Stomach smooth muscle (tissue), 2 donors: ENCODE measurements at regions not wholly inside any gene's neighbourhood (a gene's known extent, or its start where the extent isn't known, plus 50 kb on each side); places are given as distances from the start of the nearest gene placed in this dataset.

ENCODE experiments used
- H3K27ac ChIP-seq: one replicate; pipeline ENCODE4 v1.7.0; 2013; ENCODE audit warnings: mild to moderate bottlenecking, low read length, inconsistent platforms
- H3K27me3 ChIP-seq, 2 donors: one replicate each; pipeline ENCODE4 v1.7.0; 2013; ENCODE audit warnings: low read length in 2 of 2; ENCODE audit not compliant: insufficient read depth in 2 of 2, control insufficient read depth in 1 of 2
- H3K36me3 ChIP-seq, 2 donors: one replicate each; pipeline ENCODE4 v1.7.0; 2013; ENCODE audit warnings: low read length in 2 of 2; ENCODE audit not compliant: control insufficient read depth in 2 of 2, insufficient read depth in 2 of 2
- H3K4me1 ChIP-seq: one replicate; pipeline ENCODE4 v1.7.0; 2013; ENCODE audit warnings: low read length; ENCODE audit not compliant: control insufficient read depth, insufficient read depth
- H3K4me3 ChIP-seq, 2 donors: one replicate each; pipeline ENCODE4 v1.7.0; 2013; ENCODE audit warnings: low read length in 2 of 2
- H3K9ac ChIP-seq, 2 donors: one replicate each; pipeline ENCODE4 v1.7.0; 2013; ENCODE audit warnings: low read length in 2 of 2, mild to moderate bottlenecking in 1 of 2
- H3K9me3 ChIP-seq, 2 donors: one replicate each; pipeline ENCODE4 v1.7.0; 2013; ENCODE audit warnings: low read length in 2 of 2; ENCODE audit not compliant: control insufficient read depth in 2 of 2
- donor health status: healthy.
- donor health status: Pancreatic carcinoma.

- Histone ChIP-seq H3K4me3 (no peak overlapping the region), H3K9ac (no peak overlapping the region), H3K4me1 (no peaks in the 10 kb centered on the region), H3K27ac (no peak overlapping the region), H3K27me3 (no peaks in the 10 kb centered on the region), H3K9me3 (no peaks in the 10 kb centered on the region), H3K36me3 (no peaks in the 10 kb centered on the region)
Observed at GRCh38 chr2:15853903-15854302, 86.4 kb upstream of the MYCN start.

GRCh38 chr2:15855766-15856260 lies 84.5 kb upstream of the MYCN start:
- no peak overlapping the region for H3K9ac ChIP-seq
- H3K4me1 ChIP-seq = no peaks in the 10 kb centered on the region
- H3K27me3 ChIP-seq = no peaks in the 10 kb centered on the region
- H3K36me3 ChIP-seq = no peaks in the 10 kb centered on the region
- no peak overlapping the region for H3K4me3 ChIP-seq
- no peaks in the 10 kb centered on the region for H3K9me3 ChIP-seq
- no peak overlapping the region for H3K27ac ChIP-seq

- H3K27me3 ChIP-seq = no peaks in the 10 kb centered on the region
- H3K4me3 ChIP-seq = no peak overlapping the region
- no peak overlapping the region for H3K27ac ChIP-seq
- no peak overlapping the region for H3K9ac ChIP-seq
- no peaks in the 10 kb centered on the region for H3K4me1 ChIP-seq
- no peaks in the 10 kb centered on the region for H3K36me3 ChIP-seq
- no peaks in the 10 kb centered on the region for H3K9me3 ChIP-seq
Observed at GRCh38 chr2:15856318-15856717, 84.0 kb upstream of the MYCN start.

GRCh38 chr2:15858466-15858865 lies 81.9 kb upstream of the MYCN start:
- Histone ChIP-seq H3K4me3 (no peak overlapping the region), H3K4me1 (no peaks in the 10 kb centered on the region), H3K27ac (no peak overlapping the region), H3K9ac (no peak overlapping the region), H3K27me3 (peaks cover 0 to 3% of the 10 kb centered on the region in 2 donors), H3K36me3 (no peaks in the 10 kb centered on the region), H3K9me3 (no peaks in the 10 kb centered on the region)

- Histone ChIP-seq H3K27me3 (peaks cover 0 to 3% of the 10 kb centered on the region in 2 donors), H3K4me3 (no peak overlapping the region), H3K36me3 (no peaks in the 10 kb centered on the region), H3K9ac (no peak overlapping the region), H3K27ac (no peak overlapping the region), H3K4me1 (no peaks in the 10 kb centered on the region), H3K9me3 (no peaks in the 10 kb centered on the region)
Observed at GRCh38 chr2:15860051-15860663, 80.2 kb upstream of the MYCN start.

- H3K4me1 ChIP-seq = no peaks in the 10 kb centered on the region
- peaks cover 0 to 3% of the 10 kb centered on the region in 2 donors for H3K27me3 ChIP-seq
- H3K36me3 ChIP-seq = no peaks in the 10 kb centered on the region
- H3K9me3 ChIP-seq = no peaks in the 10 kb centered on the region
- H3K4me3 ChIP-seq = no peak overlapping the region
- no peak overlapping the region for H3K9ac ChIP-seq
- H3K27ac ChIP-seq = no peak overlapping the region
Observed at GRCh38 chr2:15860760-15861159, 79.6 kb upstream of the MYCN start.

- Histone ChIP-seq H3K9me3 (no peaks in the 10 kb centered on the region), H3K4me3 (no peak overlapping the region), H3K9ac (no peak overlapping the region), H3K36me3 (no peaks in the 10 kb centered on the region), H3K4me1 (no peaks in the 10 kb centered on the region), H3K27ac (no peak overlapping the region), H3K27me3 (peaks cover 0 to 3% of the 10 kb centered on the region in 2 donors)
Observed at GRCh38 chr2:15861172-15861822, 79.1 kb upstream of the MYCN start.

- Histone ChIP-seq H3K4me3 (no peak overlapping the region), H3K4me1 (no peaks in the 10 kb centered on the region), H3K36me3 (no peaks in the 10 kb centered on the region), H3K27me3 (peaks cover 0 to 3% of the 10 kb centered on the region in 2 donors), H3K27ac (no peak overlapping the region), H3K9me3 (no peaks in the 10 kb centered on the region), H3K9ac (no peak overlapping the region)
Observed at GRCh38 chr2:15861898-15862297, 78.5 kb upstream of the MYCN start.

GRCh38 chr2:15863089-15863488 lies 77.3 kb upstream of the MYCN start:
- Histone ChIP-seq H3K27me3 (peaks cover 0 to 3% of the 10 kb centered on the region in 2 donors), H3K4me3 (no peak overlapping the region), H3K4me1 (no peaks in the 10 kb centered on the region), H3K27ac (no peak overlapping the region), H3K9ac (no peak overlapping the region), H3K36me3 (no peaks in the 10 kb centered on the region), H3K9me3 (no peaks in the 10 kb centered on the region)

- no peaks in the 10 kb centered on the region for H3K36me3 ChIP-seq
- H3K4me1 ChIP-seq = no peaks in the 10 kb centered on the region
- no peak overlapping the region for H3K4me3 ChIP-seq
- H3K9me3 ChIP-seq = no peaks in the 10 kb centered on the region
- H3K27me3 ChIP-seq = peaks cover 0 to 3% of the 10 kb centered on the region in 2 donors
- H3K27ac ChIP-seq = no peak overlapping the region
- H3K9ac ChIP-seq = no peak overlapping the region
Observed at GRCh38 chr2:15863494-15864175, 76.7 kb upstream of the MYCN start.
